Coronary artery (tissue), 2 donors: ENCODE measurements at regions not wholly inside any gene's neighbourhood (a gene's known extent, or its start where the extent isn't known, plus 50 kb on each side); places are given as distances from the start of the nearest gene placed in this dataset.

ENCODE experiments used
- DNase-seq: peaks from one replicate; pipeline ENCODE4 v3.0.0-alpha.2; 2017; ENCODE audit warnings: low spot score
- H3K27ac ChIP-seq, 2 donors: fragments of 200-600 bp; sonication (generic); one replicate each; pipeline ENCODE4 v1.5.1; 2016 to 2019
- H3K4me3 ChIP-seq: fragments of 200-600 bp; sonication (generic); 2 replicates; pipeline ENCODE4 v1.5.1; 2016; ENCODE audit warnings: mild to moderate bottlenecking, moderate library complexity
- TF ChIP-seq, protein P1 (sequence below): fragments of 200-600 bp; sonication (generic); IDR thresholded peaks from one replicate; pipeline ENCODE4 v1.5.1; 2019; ENCODE audit warnings: antibody characterized with exemption

DNA sequence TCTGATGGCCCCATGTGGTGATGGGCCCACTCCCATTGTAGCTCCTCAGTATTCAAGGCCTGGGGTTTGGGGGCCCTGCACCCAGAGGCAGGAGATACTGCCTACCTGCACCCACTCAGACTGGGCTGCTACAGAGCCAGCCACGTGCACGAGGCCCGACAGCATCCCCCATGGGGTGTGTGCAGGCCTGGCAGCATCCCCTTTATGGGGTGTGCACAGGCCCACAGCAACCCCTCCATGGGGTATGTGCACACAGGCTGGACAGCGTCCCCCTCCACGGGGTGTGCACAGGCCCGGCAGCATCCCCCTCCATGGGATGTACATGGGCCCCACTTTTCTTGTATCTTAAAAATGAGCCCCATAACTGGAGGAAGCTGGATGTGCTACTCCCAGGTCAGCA, 156.0 kb downstream of the RBFOX3 start:
- TF ChIP-seq, protein P1, sequence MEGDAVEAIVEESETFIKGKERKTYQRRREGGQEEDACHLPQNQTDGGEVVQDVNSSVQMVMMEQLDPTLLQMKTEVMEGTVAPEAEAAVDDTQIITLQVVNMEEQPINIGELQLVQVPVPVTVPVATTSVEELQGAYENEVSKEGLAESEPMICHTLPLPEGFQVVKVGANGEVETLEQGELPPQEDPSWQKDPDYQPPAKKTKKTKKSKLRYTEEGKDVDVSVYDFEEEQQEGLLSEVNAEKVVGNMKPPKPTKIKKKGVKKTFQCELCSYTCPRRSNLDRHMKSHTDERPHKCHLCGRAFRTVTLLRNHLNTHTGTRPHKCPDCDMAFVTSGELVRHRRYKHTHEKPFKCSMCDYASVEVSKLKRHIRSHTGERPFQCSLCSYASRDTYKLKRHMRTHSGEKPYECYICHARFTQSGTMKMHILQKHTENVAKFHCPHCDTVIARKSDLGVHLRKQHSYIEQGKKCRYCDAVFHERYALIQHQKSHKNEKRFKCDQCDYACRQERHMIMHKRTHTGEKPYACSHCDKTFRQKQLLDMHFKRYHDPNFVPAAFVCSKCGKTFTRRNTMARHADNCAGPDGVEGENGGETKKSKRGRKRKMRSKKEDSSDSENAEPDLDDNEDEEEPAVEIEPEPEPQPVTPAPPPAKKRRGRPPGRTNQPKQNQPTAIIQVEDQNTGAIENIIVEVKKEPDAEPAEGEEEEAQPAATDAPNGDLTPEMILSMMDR: no peak
- no peak for DNase-seq
- Histone ChIP-seq H3K4me3 (no peak overlapping the region), H3K27ac (no peak overlapping the region)

DNA sequence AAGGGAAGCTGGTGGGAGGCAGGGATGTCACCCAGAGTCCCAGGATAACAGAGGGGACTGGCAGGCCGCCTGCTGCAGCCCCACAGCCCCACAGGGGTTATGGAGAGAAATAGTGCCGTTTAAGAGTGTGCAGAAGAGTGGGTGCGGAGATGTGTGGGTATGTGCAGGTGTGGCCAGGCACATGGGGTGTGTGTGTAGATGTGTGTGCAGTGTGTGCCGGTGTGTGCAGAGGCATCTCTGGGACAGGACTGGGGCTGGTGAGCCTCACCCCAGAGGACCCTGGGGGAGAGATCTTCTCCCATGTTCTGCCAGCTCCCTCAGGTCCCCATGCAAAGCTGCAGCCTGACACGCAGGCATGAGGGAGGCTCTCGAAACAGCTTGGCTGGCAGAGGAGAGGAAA, 157.4 kb downstream of the RBFOX3 start:
- TF ChIP-seq, protein P1: no peak
- no peak for DNase-seq
- Histone ChIP-seq H3K27ac (no peak overlapping the region), H3K4me3 (no peak overlapping the region)

DNA sequence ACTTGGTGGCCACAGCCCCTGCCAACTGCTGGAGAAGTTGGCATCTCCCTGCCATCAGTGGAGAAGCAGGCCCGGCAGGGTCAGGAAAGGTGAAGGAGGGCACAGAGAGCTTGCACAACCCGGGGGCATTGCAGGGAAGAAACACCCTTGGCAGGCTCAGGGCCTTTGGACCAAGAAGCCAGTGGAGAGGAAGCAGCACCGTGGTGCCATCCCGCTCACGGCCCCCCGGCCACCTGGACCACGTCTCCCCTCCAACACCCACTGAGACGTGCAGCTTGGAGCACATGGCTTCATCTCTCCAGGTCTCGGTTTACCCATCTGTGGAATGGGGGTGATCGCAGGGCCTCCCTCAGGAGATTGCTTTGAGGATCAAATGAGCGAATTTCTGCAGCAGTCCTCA, 158.1 kb downstream of the RBFOX3 start:
- Histone ChIP-seq H3K4me3 (no peak overlapping the region), H3K27ac (no peak overlapping the region)
- no peak for DNase-seq
- TF ChIP-seq, protein P1: no peak

DNA sequence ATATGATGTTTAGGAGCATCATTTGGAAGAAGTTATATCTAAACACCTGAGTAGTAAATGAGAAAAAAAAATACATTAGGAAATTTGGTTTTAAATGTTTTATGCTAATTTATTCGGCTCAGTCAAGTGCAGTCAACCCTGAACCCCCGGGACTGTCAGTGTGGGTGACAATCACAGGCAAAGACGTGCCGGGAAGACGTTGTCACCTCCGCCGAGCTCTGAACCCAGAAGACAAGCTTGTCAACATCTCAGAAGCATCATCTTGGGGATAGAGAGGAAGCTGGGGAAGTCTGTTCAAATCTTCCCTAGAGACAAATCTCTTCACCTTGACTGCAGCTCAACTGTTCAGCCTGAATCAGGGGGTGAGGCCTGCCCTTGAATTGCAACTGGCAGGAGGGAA, 159.7 kb downstream of the RBFOX3 start:
- Histone ChIP-seq H3K4me3 (no peak overlapping the region), H3K27ac (no peak overlapping the region)
- DNase-seq: no peak
- TF ChIP-seq, protein P1: no peak

DNA sequence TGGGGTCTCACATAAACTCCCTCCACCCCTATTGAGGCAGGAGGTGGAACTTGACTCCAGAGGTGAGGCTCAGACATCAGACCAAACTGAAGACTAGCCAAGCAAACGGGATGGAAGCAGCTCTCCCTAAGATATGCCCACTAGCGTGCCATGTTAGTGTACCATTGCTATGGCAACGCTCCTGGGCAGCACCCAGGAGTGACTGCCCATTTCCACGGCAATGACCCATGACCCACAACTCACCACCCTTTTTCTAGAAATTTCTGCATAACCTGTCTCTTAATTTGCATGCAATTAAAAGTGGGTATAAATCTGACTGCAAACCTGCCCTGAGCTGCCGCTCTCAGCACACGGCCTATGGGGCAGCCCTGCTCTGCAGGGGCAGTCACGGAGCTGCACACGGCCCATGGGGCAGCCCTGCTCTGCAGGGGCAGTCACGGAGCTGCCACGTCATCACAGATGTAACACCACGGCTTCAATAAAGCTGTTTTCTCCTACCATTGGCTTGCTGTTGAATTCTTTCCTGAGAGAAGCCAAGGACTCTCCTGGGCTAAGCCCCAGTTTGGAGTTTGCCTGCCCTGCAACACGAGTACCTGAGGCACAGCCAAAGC, 164.3 kb downstream of the RBFOX3 start:
- Histone ChIP-seq H3K4me3 (no peak overlapping the region), H3K27ac (no peak overlapping the region)
- DNase-seq: no peak
- TF ChIP-seq, protein P1: no peak

- H3K4me3 ChIP-seq: no peak overlapping the region
- no peak for DNase-seq
Observed at GRCh38 chr17:79444198-79444597, 166.7 kb downstream of the RBFOX3 start.

DNA sequence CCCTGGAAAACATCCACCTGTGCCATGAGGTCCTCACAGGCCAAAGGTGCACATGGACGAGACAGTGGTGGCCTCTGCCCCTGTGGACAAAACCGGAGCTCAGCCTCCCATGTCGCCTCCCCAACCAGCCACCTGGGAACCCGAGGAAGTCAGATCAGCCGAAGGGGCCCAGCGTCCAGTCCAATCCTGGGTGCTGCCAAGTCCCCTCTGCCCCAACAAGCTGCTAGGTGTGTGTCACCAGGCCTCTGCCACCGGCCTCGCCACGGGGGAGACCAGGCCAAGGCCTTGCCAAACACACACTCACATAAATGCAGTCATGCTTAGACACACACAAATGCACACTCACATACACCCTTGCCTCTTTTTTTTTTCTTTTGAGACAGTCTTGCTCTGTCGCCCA, 167.8 kb downstream of the RBFOX3 start:
- DNase-seq: no peak
- Histone ChIP-seq H3K27ac (no peak overlapping the region), H3K4me3 (no peak overlapping the region)
- TF ChIP-seq, protein P1: no peak

More at GRCh38 chr17:79444198-79444597, 166.7 kb downstream of the RBFOX3 start:
- H3K27ac ChIP-seq: no peak overlapping the region
- TF ChIP-seq, protein P1: no peak
